Neural progenitor cell (in vitro differentiated cells): ENCODE measurements at regions not wholly inside any gene's neighbourhood (a gene's known extent, or its start where the extent isn't known, plus 50 kb on each side); places are given as distances from the start of the nearest gene placed in this dataset.

Source experiments
- CTCF ChIP-seq: fragments of 200-600 bp; sonication (generic); IDR thresholded peaks from 2 replicates; pipeline ENCODE4 v1.5.1; 2017; ENCODE audit warnings: antibody characterized with exemption, mild to moderate bottlenecking
- EZH2 ChIP-seq: fragments of 200-600 bp; sonication (generic); IDR thresholded peaks from 2 replicates; pipeline ENCODE4 v1.6.1; 2017; ENCODE audit warnings: antibody characterized with exemption, mild to moderate bottlenecking, moderate library complexity
- EZH2phosphoT487 ChIP-seq: fragments of 200-600 bp; sonication (generic); IDR thresholded peaks from 2 replicates; pipeline ENCODE4 v1.6.1; 2017; ENCODE audit warnings: antibody characterized with exemption

GRCh38 chr5:145536133-145536532, 299.0 kb downstream of the PRELID2 start:
- TF ChIP-seq CTCF = no peak
- no peak for TF ChIP-seq EZH2phosphoT487
- TF ChIP-seq EZH2 = no peak
